BE2C (cell line): ENCODE measurements at regions not wholly inside any gene's neighbourhood (a gene's known extent, or its start where the extent isn't known, plus 50 kb on each side); places are given as distances from the start of the nearest gene placed in this dataset.
"Not testable (repeated sequence)": the region's sequence is repeated elsewhere in the genome, so short reads cannot be mapped to it uniquely, and the experiment has no call there.

Experiments used
- DNase-seq: peaks from one replicate; pipeline ENCODE4 v3.0.0-alpha.2; 2020
- H3K27me3 ChIP-seq: fragments of 250-450 bp; sonication (Bioruptor Pico); 2 replicates; pipeline ENCODE4 v1.5.1; 2020; ENCODE audit warnings: mild to moderate bottlenecking
- H3K36me3 ChIP-seq: fragments of 250-450 bp; sonication (Bioruptor Pico); 2 replicates; pipeline ENCODE4 v1.5.1; 2020; ENCODE audit warnings: mild to moderate bottlenecking
- H3K4me1 ChIP-seq: fragments of 250-450 bp; sonication (Bioruptor Pico); 2 replicates; pipeline ENCODE4 v1.5.1; 2020
- H3K4me3 ChIP-seq: 2 replicates; pipeline ENCODE4 v1.5.1; 2011; ENCODE audit warnings: low read depth, low read length
- H3K9me3 ChIP-seq: fragments of 250-450 bp; sonication (Bioruptor Pico); 2 replicates; pipeline ENCODE4 v1.5.1; 2020
- CTCF ChIP-seq: IDR thresholded peaks from 2 replicates; pipeline ENCODE4 v1.5.1; 2012; ENCODE audit warnings: mild to moderate bottlenecking, low read depth, low read length

GRCh38 chr9:95570646-95571045, 53.9 kb upstream of the PTCH1 start:
- Histone ChIP-seq H3K9me3 (no peaks in the 10 kb centered on the region), H3K36me3 (no peaks in the 10 kb centered on the region), H3K27me3 (no peaks in the 10 kb centered on the region), H3K4me3 (no peak overlapping the region), H3K4me1 (no peaks in the 10 kb centered on the region; the same call in 1 of the 2 replicates)
- DNase-seq = no peak
- no peak for TF ChIP-seq CTCF

- H3K27me3 ChIP-seq = no peaks in the 10 kb centered on the region
- DNase-seq = no peak
- no peaks in the 10 kb centered on the region for H3K36me3 ChIP-seq
- TF ChIP-seq CTCF = no peak
- no peak overlapping the region for H3K4me3 ChIP-seq
- no peaks in the 10 kb centered on the region for H3K9me3 ChIP-seq
- H3K4me1 ChIP-seq = no peaks in the 10 kb centered on the region; the same call in 1 of the 2 replicates
Observed at GRCh38 chr9:95570150-95570549, 53.4 kb upstream of the PTCH1 start.

GRCh38 chr9:95568735-95569134, 52.0 kb upstream of the PTCH1 start:
- not testable (repeated sequence) for H3K4me1 ChIP-seq, H3K36me3 ChIP-seq, H3K4me3 ChIP-seq, H3K9me3 ChIP-seq, DNase-seq, H3K27me3 ChIP-seq
